IPS-18a (cell line): ENCODE measurements at regions not wholly inside any gene's neighbourhood (a gene's known extent, or its start where the extent isn't known, plus 50 kb on each side); places are given as distances from the start of the nearest gene placed in this dataset.

Experiments
- H3K27ac ChIP-seq: one replicate; pipeline ENCODE4 v1.5.1; 2013; ENCODE audit warnings: low read length
- H3K27me3 ChIP-seq: one replicate; pipeline ENCODE4 v1.6.1; 2013; ENCODE audit warnings: mild to moderate bottlenecking, low read length; ENCODE audit not compliant: control insufficient read depth, insufficient read depth
- H3K36me3 ChIP-seq: one replicate; pipeline ENCODE4 v1.6.1; 2013; ENCODE audit warnings: low read depth, low read length; ENCODE audit not compliant: control insufficient read depth
- H3K4me1 ChIP-seq: one replicate; pipeline ENCODE4 v1.6.1; 2013; ENCODE audit warnings: low read depth, low read length; ENCODE audit not compliant: control insufficient read depth
- H3K4me3 ChIP-seq: one replicate; pipeline ENCODE4 v1.5.1; 2013; ENCODE audit warnings: low read length
- H3K9ac ChIP-seq: one replicate; pipeline ENCODE4 v1.6.1; 2013; ENCODE audit warnings: mild to moderate bottlenecking, low read length, moderate library complexity
- H3K9me3 ChIP-seq: one replicate; pipeline ENCODE4 v1.6.1; 2013; ENCODE audit warnings: low read depth, low read length; ENCODE audit not compliant: control insufficient read depth

DNA sequence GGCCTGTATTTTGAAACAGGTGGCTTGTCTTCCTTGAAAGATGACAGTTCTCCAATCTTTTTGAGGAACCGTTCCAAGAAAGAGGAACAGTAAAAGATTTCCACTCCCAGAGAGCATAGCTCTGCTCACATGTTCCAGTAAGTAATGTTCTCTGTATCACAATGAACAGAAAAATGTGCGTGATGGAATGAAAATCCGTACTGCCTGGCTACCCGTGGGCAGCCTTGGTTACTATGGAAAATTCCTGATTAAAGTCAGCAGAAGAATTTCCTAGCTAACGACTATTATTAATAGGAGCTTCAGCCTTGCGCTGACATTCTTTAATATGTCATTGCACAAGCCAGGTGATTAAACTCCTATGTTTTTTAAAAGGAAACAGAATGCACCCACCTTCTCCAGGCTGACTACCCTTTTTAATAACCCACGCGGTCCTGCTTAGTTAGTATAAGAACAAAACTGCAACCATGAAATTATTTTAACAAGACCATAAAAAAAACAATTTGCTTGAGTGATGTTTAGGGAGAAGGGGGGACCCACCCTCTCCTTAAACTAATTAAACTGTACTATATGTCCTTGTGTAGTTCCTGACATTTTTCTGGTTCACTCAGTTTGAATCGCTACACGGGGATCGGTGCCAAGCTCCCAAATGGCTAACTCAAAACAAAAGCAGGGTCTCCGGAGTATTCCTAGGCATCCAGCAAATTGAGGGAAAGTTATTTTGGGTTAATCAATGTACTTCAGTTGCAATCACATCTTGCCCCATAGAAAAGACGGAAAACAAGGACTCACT is 54.8 kb upstream of the CPEB4 start:
- Histone ChIP-seq H3K4me1 (no peaks in the 10 kb centered on the region), H3K36me3 (no peaks in the 10 kb centered on the region), H3K27me3 (no peaks in the 10 kb centered on the region), H3K27ac (no peak overlapping the region), H3K9ac (no peak overlapping the region), H3K9me3 (no peaks in the 10 kb centered on the region), H3K4me3 (no peak overlapping the region)

DNA sequence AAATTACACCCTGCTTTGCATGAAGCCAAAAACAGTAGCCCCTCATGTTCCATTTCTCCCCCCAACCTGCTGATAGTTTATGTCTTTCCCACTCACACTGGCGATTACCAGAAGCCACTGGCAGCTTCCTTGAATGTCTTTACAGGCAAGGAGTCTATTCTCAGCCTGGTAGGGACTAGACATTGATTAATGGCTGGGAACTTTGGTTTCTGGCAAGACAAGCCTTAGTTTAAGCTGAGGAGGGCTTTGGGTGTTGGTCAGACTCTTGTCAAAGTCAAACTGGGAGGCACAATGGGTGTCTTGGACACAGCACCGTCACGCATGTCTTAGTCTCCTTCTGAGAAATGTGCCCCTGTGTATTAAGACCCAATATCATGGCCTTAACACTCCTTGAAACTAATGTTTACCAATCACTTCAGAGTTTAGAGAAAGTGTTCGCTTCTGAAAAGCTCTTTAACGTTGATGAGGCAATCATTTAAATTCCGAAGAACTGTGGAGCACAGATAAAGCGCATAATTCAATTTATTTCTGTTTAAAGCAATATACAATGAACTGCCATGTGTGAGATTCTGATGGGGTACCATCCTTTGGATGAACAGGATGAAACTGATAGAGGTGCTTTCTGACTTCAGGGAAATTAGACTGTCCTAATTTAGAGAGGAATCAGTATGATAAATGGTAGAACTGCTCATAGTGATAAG is 53.9 kb upstream of the CPEB4 start:
- no peaks in the 10 kb centered on the region for H3K27me3 ChIP-seq

DNA sequence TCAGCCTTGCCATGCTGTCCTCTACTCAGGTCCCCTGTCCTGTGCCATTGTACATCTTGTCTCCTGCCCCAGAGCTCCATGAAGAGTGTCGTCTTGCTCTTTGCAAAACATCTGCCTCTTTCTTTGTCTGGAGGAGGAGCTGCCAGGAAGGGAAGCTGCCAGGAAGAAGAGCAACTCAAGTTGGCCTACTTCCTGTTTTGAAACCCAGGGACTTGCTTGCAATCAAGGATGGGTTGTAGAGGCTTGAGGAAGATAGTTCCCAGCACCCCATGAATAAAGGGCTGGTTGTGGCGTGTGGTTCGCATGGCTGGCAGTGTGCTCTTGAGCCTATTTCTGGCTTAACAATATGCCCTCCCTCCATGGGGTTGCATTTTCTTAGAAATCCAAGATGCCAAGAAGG is 53.0 kb upstream of the CPEB4 start:
- Histone ChIP-seq H3K27ac (no peak overlapping the region), H3K4me1 (no peaks in the 10 kb centered on the region), H3K9me3 (no peaks in the 10 kb centered on the region)

More for the DNA sequence above, 53.9 kb upstream of the CPEB4 start:
- Histone ChIP-seq H3K4me3 (no peak overlapping the region), H3K9ac (no peak overlapping the region), H3K27ac (no peak overlapping the region), H3K4me1 (no peaks in the 10 kb centered on the region), H3K36me3 (no peaks in the 10 kb centered on the region), H3K9me3 (no peaks in the 10 kb centered on the region)

DNA sequence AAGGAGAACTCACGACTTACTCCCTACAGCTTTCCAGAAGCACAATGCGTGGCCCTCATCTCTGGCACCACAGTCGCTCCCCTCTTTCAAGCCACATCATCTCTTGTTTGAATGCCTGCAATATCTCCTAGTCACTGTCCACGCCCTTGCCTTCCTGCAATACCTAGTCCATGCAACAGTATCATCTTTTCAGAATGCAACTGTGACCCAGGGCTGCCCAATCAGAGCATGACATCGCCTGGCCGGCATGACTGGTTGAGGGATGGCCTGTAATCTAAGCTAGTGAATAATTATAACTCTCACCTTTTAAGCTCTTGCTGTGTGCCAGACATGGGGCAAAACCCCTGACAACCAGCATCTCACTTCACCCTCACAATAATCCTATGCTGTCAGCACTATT is 52.5 kb upstream of the CPEB4 start:
- no peak overlapping the region for H3K4me3 ChIP-seq
- no peaks in the 10 kb centered on the region for H3K36me3 ChIP-seq
- no peaks in the 10 kb centered on the region for H3K9me3 ChIP-seq
- H3K9ac ChIP-seq = no peak overlapping the region
- H3K4me1 ChIP-seq = no peaks in the 10 kb centered on the region
- H3K27me3 ChIP-seq = no peaks in the 10 kb centered on the region
- no peak overlapping the region for H3K27ac ChIP-seq

More for the DNA sequence above, 53.0 kb upstream of the CPEB4 start:
- no peak overlapping the region for H3K9ac ChIP-seq
- H3K4me3 ChIP-seq = no peak overlapping the region
- no peaks in the 10 kb centered on the region for H3K36me3 ChIP-seq
- H3K27me3 ChIP-seq = no peaks in the 10 kb centered on the region

DNA sequence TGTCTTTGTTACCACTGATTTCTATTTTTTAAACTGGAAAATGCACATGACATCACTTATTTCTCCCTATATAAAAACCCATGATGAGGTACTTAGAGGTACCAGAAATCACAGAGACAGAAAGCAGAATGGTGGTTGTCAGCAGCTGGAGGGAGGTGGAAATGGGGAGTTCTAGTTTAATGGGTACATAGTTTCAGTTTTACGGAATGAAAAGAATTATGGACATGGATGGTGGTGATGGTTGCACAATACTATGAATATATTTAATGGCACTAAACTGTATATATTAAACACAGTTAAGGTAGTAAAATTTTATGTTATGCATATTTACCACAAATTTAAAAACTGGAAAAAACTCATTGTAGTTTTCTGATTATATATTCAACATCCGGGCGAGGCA is 50.5 kb upstream of the CPEB4 start:
- H3K36me3 ChIP-seq = no peaks in the 10 kb centered on the region
- H3K27ac ChIP-seq = no peak overlapping the region
- no peaks in the 10 kb centered on the region for H3K4me1 ChIP-seq
- H3K9ac ChIP-seq = no peak overlapping the region
- H3K9me3 ChIP-seq = no peaks in the 10 kb centered on the region
- H3K27me3 ChIP-seq = no peaks in the 10 kb centered on the region
- no peak overlapping the region for H3K4me3 ChIP-seq
